K562 (cell line): ENCODE measurements at regions not wholly inside any gene's neighbourhood (a gene's known extent, or its start where the extent isn't known, plus 50 kb on each side); places are given as distances from the start of the nearest gene placed in this dataset.

ENCODE experiments used
- ATAC-seq: fragments of 200-7000 bp; cut with Tn5 transposase; 3 replicates; pipeline ENCODE4 v1.9.1; 2020; ENCODE audit warnings: moderate library complexity
- BruUV-seq: library from RNA; stranded (reverse); fragments of 400-500 nt; replicated peaks from 2 replicates; lab custom pipeline; 2021; lab: Mats Ljungman, UMichigan
- CTCF ChIA-PET: fragments of 300-600 bp; formaldehyde crosslinking; extraction: SDS; loops from one replicate; lab custom pipeline; 2021; ENCODE audit warnings: low intra/inter-chr PET ratio; lab: Yijun Ruan, JAX
- POLR2A ChIA-PET: fragments of 300-600, 350-650 bp; sonication (Branson Sonifier 250); formaldehyde crosslinking; extraction: SDS; loops from one replicate; lab custom pipeline; 2021; ENCODE audit warnings: antibody characterized with exemption, inconsistent platforms; lab: Yijun Ruan, JAX
- DNase-seq, 4 experiments: peaks; one replicate each; pipeline versions ENCODE4 v3.0.0 to v3.0.0-alpha.2; 2011 to 2018; ENCODE audit warnings: low spot score in 3 of 4, mixed read lengths in 3 of 4; ENCODE audit errors: extremely low read depth in 1 of 4
- FAIRE-seq: peaks from 2 replicates; lab custom pipeline; 2011; peaks lifted over from hg19 to GRCh38; lab: Jason Lieb, UNC
- H2AFZ ChIP-seq: 2 replicates; pipeline ENCODE4 v1.6.0; 2011; ENCODE audit warnings: low read depth, low read length, control low read depth, inconsistent platforms
- H3K27ac ChIP-seq: fragments of 200-600 bp; 3 replicates; pipeline ENCODE4 v1.8.0; 2011; ENCODE audit warnings: low read depth, mild to moderate bottlenecking, control low read depth, inconsistent platforms, low read length, moderate library complexity, mixed read lengths; ENCODE audit errors: extremely low read depth
- H3K27me3 ChIP-seq, 2 experiments: fragments of 300-600 bp in 1 of 2; 2 replicates in 1 of 2; 3 replicates in 1 of 2; pipeline versions ENCODE4 v1.6.0 to v1.8.0; 2011; ENCODE audit warnings: inconsistent platforms in 2 of 2, low read length in 2 of 2, mild to moderate bottlenecking in 1 of 2, mixed read lengths in 1 of 2, moderate library complexity in 1 of 2; ENCODE audit not compliant: control insufficient read depth in 2 of 2, insufficient read depth in 2 of 2
- H3K36me3 ChIP-seq: fragments of 300-600 bp; 3 replicates; pipeline ENCODE4 v1.8.0; 2011; ENCODE audit warnings: mild to moderate bottlenecking, low read length, inconsistent platforms; ENCODE audit not compliant: control insufficient read depth, insufficient read depth
- H3K4me1 ChIP-seq, 2 experiments: fragments of 200-600 bp in 1 of 2; replicated peaks in 1 of 2; 2 replicates in 1 of 2; 3 replicates in 1 of 2; pipeline versions ENCODE4 v1.5.1 to v1.8.0; 2011; ENCODE audit warnings: inconsistent platforms in 2 of 2, low read length in 2 of 2, mild to moderate bottlenecking in 1 of 2, mixed read lengths in 1 of 2, moderate library complexity in 1 of 2; ENCODE audit not compliant: control insufficient read depth in 2 of 2, insufficient read depth in 2 of 2
- H3K4me2 ChIP-seq: 2 replicates; pipeline ENCODE4 v1.6.1; 2011; ENCODE audit warnings: low read length, control low read depth, inconsistent platforms, mixed read lengths; ENCODE audit not compliant: insufficient read depth
- H3K4me3 ChIP-seq: fragments of 200-600 bp; sonication (generic), shearing (Covaris generic); 2 replicates; pipeline ENCODE4 v1.5.1; 2016; ENCODE audit warnings: control low read depth, inconsistent platforms
- H3K79me2 ChIP-seq: fragments of 200-600 bp; 3 replicates; pipeline ENCODE4 v1.8.0; 2011; ENCODE audit warnings: low read length, inconsistent platforms; ENCODE audit not compliant: control insufficient read depth, insufficient read depth
- H3K9ac ChIP-seq, 2 experiments: 2 replicates each; pipeline versions ENCODE4 v1.6.0 to v1.6.1; 2011; ENCODE audit warnings: low read depth in 2 of 2, low read length in 2 of 2, control low read depth in 1 of 2, inconsistent platforms in 1 of 2, mild to moderate bottlenecking in 1 of 2, mixed read lengths in 1 of 2; ENCODE audit not compliant: insufficient read depth in 1 of 2
- H3K9me1 ChIP-seq: one replicate; pipeline ENCODE4 v1.6.0; 2011; ENCODE audit warnings: inconsistent platforms, mild to moderate bottlenecking, low read length, moderate library complexity; ENCODE audit not compliant: control insufficient read depth, insufficient read depth
- H3K9me3 ChIP-seq: replicated peaks from 2 replicates; pipeline ENCODE4 v1.5.1; 2011; ENCODE audit warnings: low read depth, low read length, inconsistent platforms; ENCODE audit not compliant: control insufficient read depth, insufficient read depth
- H4K20me1 ChIP-seq: replicated peaks from 2 replicates; pipeline ENCODE4 v1.6.1; 2011; ENCODE audit warnings: low read length, inconsistent platforms, mixed read lengths; ENCODE audit not compliant: control insufficient read depth, insufficient read depth
- ARNT ChIP-seq, 2 experiments: fragments of 450-650 bp; IDR thresholded peaks; 2 replicates each; pipeline ENCODE4 v1.6.1; 2016; ENCODE audit warnings: mild to moderate bottlenecking in 1 of 2
- ATF4 ChIP-seq: fragments of 450-650 bp; formaldehyde crosslinking; IDR thresholded peaks from 2 replicates; pipeline ENCODE4 v1.4.0; 2022; ENCODE audit warnings: mild to moderate bottlenecking, moderate library complexity
- BCL6 ChIP-seq: fragments of 250-450 bp; sonication (Bioruptor Pico); IDR thresholded peaks from 2 replicates; pipeline ENCODE4 v1.4.0; 2020
- HMBOX1 ChIP-seq: sonication (generic); IDR thresholded peaks from 2 replicates; pipeline ENCODE4 v1.6.1; 2016
- MAFF ChIP-seq: IDR thresholded peaks from 2 replicates; pipeline ENCODE4 v1.6.1; 2012; ENCODE audit warnings: low read length, improper control_type of control experiment
- MYNN ChIP-seq, 2 experiments: sonication (generic); formaldehyde crosslinking in 1 of 2; IDR thresholded peaks; 2 replicates each; pipeline versions ENCODE4 v1.5.0 to v1.6.1; 2016 to 2020; ENCODE audit warnings: antibody characterized with exemption in 1 of 2, missing genetic modification reagents in 1 of 2
- NFIC ChIP-seq: fragments of 450-650 bp; IDR thresholded peaks from 2 replicates; pipeline ENCODE4 v1.6.1; 2017; ENCODE audit warnings: mild to moderate bottlenecking, inconsistent platforms
- PHB2 ChIP-seq: fragments of 450-650 bp; IDR thresholded peaks from 2 replicates; pipeline ENCODE4 v1.6.1; 2017; ENCODE audit warnings: low read depth
- POLR3G ChIP-seq: IDR thresholded peaks from 2 replicates; pipeline ENCODE4 v1.6.1; 2011; ENCODE audit not compliant: insufficient read length, insufficient replicate concordance; ENCODE audit errors: extremely low read depth
- RHOXF2B ChIP-seq: fragments of 250-450 bp; sonication (Bioruptor Pico); conservative IDR thresholded peaks from 2 replicates; pipeline ENCODE4 v1.5.1; 2021
- SMARCA4 ChIP-seq: fragments of 450-650 bp; IDR thresholded peaks from 2 replicates; pipeline ENCODE4 v1.6.1; 2016
- TCF3 ChIP-seq: sonication (generic); formaldehyde crosslinking; IDR thresholded peaks from 2 replicates; pipeline ENCODE4 v1.4.0; 2020; ENCODE audit warnings: mild to moderate bottlenecking, missing genetic modification reagents
- THAP7 ChIP-seq: fragments of 250-450 bp; sonication (Bioruptor Pico); IDR thresholded peaks from 2 replicates; pipeline ENCODE4 v1.5.0; 2021
- ZFP91 ChIP-seq: sonication (generic); formaldehyde crosslinking; IDR thresholded peaks from 2 replicates; pipeline ENCODE4 v1.8.0; 2022; ENCODE audit warnings: mild to moderate bottlenecking, missing genetic modification reagents
- ZKSCAN1 ChIP-seq: fragments of 150-350 bp; IDR thresholded peaks from 2 replicates; pipeline ENCODE4 v1.6.1; 2016; ENCODE audit warnings: low read depth, low read length
- ZNF12 ChIP-seq: sonication (generic); formaldehyde crosslinking; IDR thresholded peaks from 2 replicates; pipeline ENCODE4 v1.4.0; 2020; ENCODE audit warnings: mild to moderate bottlenecking, missing genetic modification reagents
- ZNF184 ChIP-seq: sonication (generic); formaldehyde crosslinking; IDR thresholded peaks from 2 replicates; pipeline ENCODE4 v1.5.0; 2020; ENCODE audit warnings: missing genetic modification reagents
- ZNF384 ChIP-seq: IDR thresholded peaks from 2 replicates; pipeline ENCODE4 v1.6.1; 2012; ENCODE audit warnings: low read depth, low read length, improper control_type of control experiment
- WGBS: fragments of 100-300 bp; shearing (Covaris generic); methylation state at CpG from one replicate; pipeline ENCODE4 v1.1.6; 2016; ENCODE audit warnings: low coverage, mixed read lengths; ENCODE audit not compliant: insufficient coverage; ENCODE audit errors: missing lambda C conversion rate; 5-methylcytosine and 5-hydroxymethylcytosine counted together
- in situ Hi-C: fragments of 300-500 bp; cut with MboI; formaldehyde crosslinking; loops from 4 replicates; pipeline ENCODE4 v1.15.0; 2018; ENCODE audit warnings: inconsistent platforms, mixed read lengths
- intact Hi-C: fragments of 100-400 bp; cut with micrococcal nuclease; formaldehyde crosslinking; loops from 2 replicates; pipeline ENCODE4 v1.14.2; 2022

- ChIA-PET POLR2A (interaction anchor here (0.6 kb wide), 1 partner anchor 651 kb away, joined by 3 read pairs; no protein-coding TSS in a partner anchor), CTCF (no interaction called here)
- Histone ChIP-seq H3K4me2 (peak overlapping the region; percentile 23; the same call in 1 of the 2 replicates), H3K4me3 (no peak overlapping the region), H3K27ac (peak overlapping the region; percentile 33; the same call in 2 of the 3 replicates), H3K36me3 (no peaks in the 10 kb centered on the region), H3K79me2 (peaks cover 39% of the 10 kb centered on the region), H3K9ac (no peak overlapping the region), H2AFZ (0 out of 2 replicates have a peak overlapping the region, but pooled peaks have one; percentile 9), H3K9me3 (no peaks in the 10 kb centered on the region), H3K27me3 (no peaks in the 10 kb centered on the region), H3K4me1 (peaks cover 0 to 8% of the 10 kb centered on the region in 2 experiments; a peak in 2 of 5 replicates), H4K20me1 (no peaks in the 10 kb centered on the region), H3K9me1 (no peaks in the 10 kb centered on the region)
- peak; percentile 57 for ATAC-seq
- intact Hi-C loops (loop anchor here (1.0 kb wide), 1 partner anchor 37 kb away; no protein-coding TSS in a partner anchor), in situ Hi-C loops (no loop called here)
- BruUV-seq: no TSS peak
- DNase-seq: peak; percentile 29 to 77 (median 39)
- WGBS: 19% methylated on average over 5 of the region's 5 CpGs
- FAIRE-seq: no peak
- TF ChIP-seq ZFP91 (no peak), HMBOX1 (peak; percentile 72; the same call in 1 of the 2 replicates), RHOXF2B (no peak), SMARCA4 (peak; percentile 66), PHB2 (peak; percentile 42; the same call in 1 of the 2 replicates), NFIC (peak; percentile 55), ZNF12 (CRISPR knock-in tag) (no peak), ZNF384 (peak; percentile 79), ARNT (IDR thresholded peaks at IDR 0.05) (0 out of 4 replicates have a peak, but pooled peaks of 1 of the 2 experiments have one; percentile 56), ZKSCAN1 (no peak), TCF3 (CRISPR knock-in tag) (peak; percentile 45), ZNF184 (CRISPR knock-in tag) (no peak), THAP7 (no peak), POLR3G (no peak), MAFF (no peak), BCL6 (no peak), MYNN (IDR thresholded peaks at IDR 0.05) (no peak), MYNN (CRISPR knock-in tag; IDR thresholded peaks at IDR 0.05) (no peak), ATF4 (CRISPR knock-in tag) (no peak)
Measured at GRCh38 chr7:119943942-119944600, 328.9 kb upstream of the KCND2 start.
